ENCODE measurements at regions not wholly inside any gene's neighbourhood (a gene's known extent, or its start where the extent isn't known, plus 50 kb on each side); places are given as distances from the start of the nearest gene placed in this dataset.

GRCh38 chr9:108467653-108468324 is 388.0 kb downstream of the ACTL7B start:
- no peaks in the 10 kb centered on the region for H3K9me3 ChIP-seq (ENCODE audit: insufficient read depth, low read depth, low read length)
- no peak overlapping the region for H3K9ac ChIP-seq (ENCODE audit: low read depth, low read length, poor library complexity, severe bottlenecking)
- H2AFZ ChIP-seq (ENCODE audit: low read length), result no peak overlapping the region
- H3K79me2 ChIP-seq (ENCODE audit: insufficient read depth, low read length), result no peaks in the 10 kb centered on the region
- H4K20me1 ChIP-seq (ENCODE audit: insufficient read depth, low read length, poor library complexity, severe bottlenecking), result no peaks in the 10 kb centered on the region
- H3K9me2 ChIP-seq (replicated peaks; ENCODE audit: low read depth, low read length), result no peaks in the 10 kb centered on the region
- no peaks in the 10 kb centered on the region for H3K36me3 ChIP-seq (ENCODE audit: insufficient read depth, low read length)
- H3K4me2 ChIP-seq (ENCODE audit: low read depth, low read length, poor library complexity, severe bottlenecking), result no peak overlapping the region
- TF ChIP-seq CTCF (conservative IDR thresholded peaks at IDR 0.05; ENCODE audit: low read length) (no peak), EZH2phosphoT487 (IDR thresholded peaks at IDR 0.05; ENCODE audit: borderline replicate concordance) (no peak)
- H3F3A ChIP-seq (ENCODE audit: low read depth), result no peaks in the 10 kb centered on the region
- H3K4me3 ChIP-seq (ENCODE audit: low read length, poor library complexity, severe bottlenecking), result no peak overlapping the region
- no peaks in the 10 kb centered on the region for H3K27me3 ChIP-seq (ENCODE audit: insufficient read depth, low read length, poor library complexity, severe bottlenecking)
- no peaks in the 10 kb centered on the region for H3K4me1 ChIP-seq (ENCODE audit: insufficient read depth, low read length, poor library complexity, severe bottlenecking)

GRCh38 chr9:108467161-108467560 is 388.6 kb downstream of the ACTL7B start:
- H2AFZ ChIP-seq (ENCODE audit: low read length), result no peak overlapping the region
- H3K9me3 ChIP-seq (ENCODE audit: insufficient read depth, low read depth, low read length), result no peaks in the 10 kb centered on the region
- no peaks in the 10 kb centered on the region for H3F3A ChIP-seq (ENCODE audit: low read depth)
- H3K4me2 ChIP-seq (ENCODE audit: low read depth, low read length, poor library complexity, severe bottlenecking), result no peak overlapping the region
- no peaks in the 10 kb centered on the region for H4K20me1 ChIP-seq (ENCODE audit: insufficient read depth, low read length, poor library complexity, severe bottlenecking)
- H3K9me2 ChIP-seq (replicated peaks; ENCODE audit: low read depth, low read length), result no peaks in the 10 kb centered on the region
- no peaks in the 10 kb centered on the region for H3K36me3 ChIP-seq (ENCODE audit: insufficient read depth, low read length)
- H3K4me3 ChIP-seq (ENCODE audit: low read length, poor library complexity, severe bottlenecking), result no peak overlapping the region
- H3K79me2 ChIP-seq (ENCODE audit: insufficient read depth, low read length), result no peaks in the 10 kb centered on the region
- TF ChIP-seq CTCF (conservative IDR thresholded peaks at IDR 0.05; ENCODE audit: low read length), result no peak
- no peak for TF ChIP-seq EZH2phosphoT487 (IDR thresholded peaks at IDR 0.05; ENCODE audit: borderline replicate concordance)
- H3K4me1 ChIP-seq (ENCODE audit: insufficient read depth, low read length, poor library complexity, severe bottlenecking), result no peaks in the 10 kb centered on the region
- H3K9ac ChIP-seq (ENCODE audit: low read depth, low read length, poor library complexity, severe bottlenecking), result no peak overlapping the region
- no peaks in the 10 kb centered on the region for H3K27me3 ChIP-seq (ENCODE audit: insufficient read depth, low read length, poor library complexity, severe bottlenecking)

- TF ChIP-seq CTCF (conservative IDR thresholded peaks at IDR 0.05; ENCODE audit: low read length) (no peak), EZH2phosphoT487 (IDR thresholded peaks at IDR 0.05; ENCODE audit: borderline replicate concordance) (no peak)
- Histone ChIP-seq H2AFZ (ENCODE audit: low read length) (no peak overlapping the region), H3F3A (ENCODE audit: low read depth) (no peaks in the 10 kb centered on the region), H4K20me1 (ENCODE audit: insufficient read depth, low read length, poor library complexity, severe bottlenecking) (no peaks in the 10 kb centered on the region), H3K79me2 (ENCODE audit: insufficient read depth, low read length) (no peaks in the 10 kb centered on the region), H3K36me3 (ENCODE audit: insufficient read depth, low read length) (no peaks in the 10 kb centered on the region), H3K27me3 (ENCODE audit: insufficient read depth, low read length, poor library complexity, severe bottlenecking) (no peaks in the 10 kb centered on the region), H3K9ac (ENCODE audit: low read depth, low read length, poor library complexity, severe bottlenecking) (no peak overlapping the region), H3K9me2 (replicated peaks; ENCODE audit: low read depth, low read length) (no peaks in the 10 kb centered on the region), H3K4me2 (ENCODE audit: low read depth, low read length, poor library complexity, severe bottlenecking) (no peak overlapping the region), H3K4me1 (ENCODE audit: insufficient read depth, low read length, poor library complexity, severe bottlenecking) (no peaks in the 10 kb centered on the region), H3K4me3 (ENCODE audit: low read length, poor library complexity, severe bottlenecking) (no peak overlapping the region), H3K9me3 (ENCODE audit: insufficient read depth, low read depth, low read length) (no peaks in the 10 kb centered on the region)
These were observed 389.5 kb downstream of the ACTL7B start for GRCh38 chr9:108466304-108466703.

Measured in Loucy (cell line).